ENCODE measurements at regions not wholly inside any gene's neighbourhood (a gene's known extent, or its start where the extent isn't known, plus 50 kb on each side); places are given as distances from the start of the nearest gene placed in this dataset.

DNA sequence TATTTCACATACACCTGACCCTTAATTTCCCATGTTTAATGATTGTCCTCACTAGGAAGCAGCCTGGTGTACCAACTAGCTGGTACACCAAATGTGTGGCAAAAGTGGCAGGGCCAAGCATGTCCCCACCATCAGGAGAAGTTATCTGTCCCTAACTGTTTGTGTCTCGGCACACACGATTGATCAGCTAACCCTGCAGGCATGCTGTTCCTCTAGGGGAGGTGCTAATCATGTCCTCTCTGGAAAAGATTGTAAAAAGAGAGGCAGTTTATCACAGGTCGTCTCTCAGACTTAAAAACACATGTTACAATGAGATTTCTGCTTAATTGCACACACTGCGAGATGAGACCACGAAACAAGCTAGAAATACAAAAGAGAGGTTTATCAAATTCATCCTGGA lies 342.7 kb downstream of the DIRAS2 start:
- TF ChIP-seq POLR2A (IDR thresholded peaks at IDR 0.05; ENCODE audit: low read length): no peak
- no peak for TF ChIP-seq GATA1 (IDR thresholded peaks at IDR 0.05; ENCODE audit: low read depth, low read length)
